Inflammatory macrophage (primary cell): ENCODE measurements at regions not wholly inside any gene's neighbourhood (a gene's known extent, or its start where the extent isn't known, plus 50 kb on each side); places are given as distances from the start of the nearest gene placed in this dataset.

Experiments
- DNase-seq, 2 donors: peaks; one replicate each; pipeline ENCODE4 v3.0.0-alpha.2; 2020 to 2022

GRCh38 chr11:129291546-129291945 is 84.1 kb upstream of the BARX2 start:
- no peak for DNase-seq

GRCh38 chr11:129290966-129291365 is 84.7 kb upstream of the BARX2 start:
- no peak for DNase-seq

GRCh38 chr11:129289350-129290040 is 86.2 kb upstream of the BARX2 start:
- DNase-seq = no peak

DNA sequence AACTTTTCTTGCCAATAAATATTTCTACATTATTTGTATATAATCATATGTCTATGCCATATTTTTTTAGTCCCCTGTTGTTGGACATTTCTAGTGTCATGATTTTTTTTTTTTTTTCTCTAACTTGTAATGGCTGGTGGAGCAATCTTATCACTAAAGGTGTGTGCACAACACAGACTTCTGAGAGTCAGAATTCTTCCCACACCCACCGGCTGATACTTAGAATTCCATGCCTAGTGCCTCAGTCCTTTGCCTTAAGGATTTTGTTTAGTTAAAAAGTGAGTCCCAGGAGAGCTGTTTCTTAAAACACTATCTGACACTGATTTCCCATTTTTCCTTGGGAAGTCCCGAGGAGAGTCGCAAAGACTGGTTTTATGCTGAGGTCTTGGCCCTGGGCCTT is 87.7 kb upstream of the BARX2 start:
- DNase-seq = no peak

GRCh38 chr11:129286813-129287212 is 88.8 kb upstream of the BARX2 start:
- DNase-seq = peak; percentile 12 to 33

- DNase-seq = no peak
Measured at GRCh38 chr11:129285402-129285786, 90.3 kb upstream of the BARX2 start.

DNA sequence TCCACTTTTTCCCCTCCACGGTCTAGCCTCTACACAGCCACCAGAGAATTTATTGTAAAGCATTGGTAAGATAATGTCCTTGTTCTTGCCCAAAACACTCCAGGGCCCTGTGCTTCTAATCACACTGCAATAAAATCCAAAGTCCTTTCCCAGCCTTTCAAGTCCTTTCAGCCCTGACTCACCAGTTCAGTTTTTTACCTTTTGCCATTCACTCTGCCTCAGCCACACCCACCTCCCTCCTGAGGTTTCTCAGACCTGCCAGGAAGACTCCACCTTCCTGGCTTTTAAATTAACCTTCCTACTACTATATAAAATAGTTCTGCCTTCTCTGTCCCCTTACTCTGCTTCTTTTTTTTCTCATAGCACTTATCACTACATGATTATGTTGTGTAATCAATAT is 91.0 kb upstream of the ARHGAP32 start:
- no peak for DNase-seq

- DNase-seq = no peak
Measured at GRCh38 chr11:129282634-129283033, 90.5 kb upstream of the ARHGAP32 start.

DNA sequence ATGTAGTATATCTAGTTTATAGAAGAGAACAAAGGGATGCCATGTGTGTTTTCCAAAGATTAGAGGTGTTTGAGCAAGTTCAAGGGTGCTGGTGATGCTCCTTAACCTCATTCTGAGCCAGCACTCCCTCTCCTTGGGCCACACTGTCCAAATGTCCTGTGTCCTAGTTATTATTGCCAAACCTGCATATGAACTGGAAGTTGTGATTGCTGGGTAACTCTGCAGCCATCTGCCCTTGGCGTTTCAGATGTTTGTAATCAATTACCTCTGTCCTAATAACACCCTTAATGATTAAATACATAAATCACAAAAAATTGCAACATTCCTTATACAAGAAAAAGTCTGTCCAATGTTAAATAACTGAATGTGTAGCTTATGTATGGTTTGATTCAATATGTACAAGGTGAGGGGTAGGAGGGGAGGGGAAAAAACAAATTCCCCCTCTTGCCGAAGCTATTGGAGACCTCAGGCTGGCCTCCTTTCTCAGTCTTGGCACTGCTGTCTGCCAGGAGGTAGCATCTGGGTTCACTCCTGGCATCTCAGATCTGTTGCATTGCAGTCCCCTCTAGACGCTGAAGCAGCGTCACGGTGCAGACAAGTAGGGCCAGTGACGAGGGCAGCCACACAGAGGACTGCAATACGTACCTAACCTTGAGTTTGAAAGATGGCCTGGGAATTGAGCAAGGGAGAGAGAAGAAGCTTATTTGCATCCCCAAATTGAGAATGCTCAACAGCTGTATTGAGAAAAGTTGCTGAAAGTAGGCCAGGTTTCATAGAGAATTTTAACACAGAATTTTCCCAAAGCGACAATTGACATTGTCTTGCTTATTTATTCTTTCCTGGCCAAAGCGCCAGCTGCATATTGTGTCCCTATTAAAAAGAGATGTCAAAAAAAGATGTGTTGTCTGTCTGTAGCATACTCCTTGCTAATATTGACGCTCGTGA is 89.6 kb upstream of the ARHGAP32 start:
- DNase-seq = no peak

DNA sequence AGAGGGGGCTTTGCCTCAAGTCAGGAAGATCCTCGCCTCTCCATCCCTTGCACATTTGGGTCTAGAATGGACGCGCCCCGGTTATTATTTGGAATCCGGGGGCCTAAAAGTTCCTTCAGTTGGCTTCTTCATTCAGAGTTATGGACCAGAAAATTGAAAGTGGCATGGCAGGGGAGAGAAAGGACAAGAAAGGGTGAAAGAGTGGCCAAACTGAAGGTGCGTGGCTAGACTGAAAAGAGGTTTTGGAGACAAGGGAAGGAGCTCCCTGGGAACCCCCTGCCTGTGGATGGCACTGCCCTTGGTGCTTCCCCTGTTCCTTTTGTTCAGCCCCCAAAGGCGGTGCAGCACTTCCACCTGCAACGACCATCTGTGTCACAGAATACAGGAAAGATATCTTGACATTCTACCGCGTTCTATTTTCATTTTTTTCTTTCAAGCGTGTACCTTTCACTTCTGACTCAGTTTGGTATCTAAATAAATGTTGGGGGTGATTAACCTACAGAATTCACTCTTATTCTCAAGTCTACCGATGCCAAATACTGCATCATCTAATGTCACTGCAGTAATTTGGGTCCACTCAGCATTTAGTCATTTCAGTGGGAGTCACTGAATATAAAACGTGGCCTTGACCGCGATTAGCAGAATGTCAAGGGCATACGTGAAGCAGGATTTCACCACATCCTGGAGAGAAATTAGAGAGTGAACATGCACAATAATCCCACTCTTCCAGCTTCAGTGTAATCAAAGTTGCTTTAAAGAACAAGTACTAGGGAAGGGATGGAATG is 88.1 kb upstream of the ARHGAP32 start:
- DNase-seq = no peak

- DNase-seq = peak; percentile 47 to 70
Measured at GRCh38 chr11:129279326-129280026, 87.4 kb upstream of the ARHGAP32 start.

DNA sequence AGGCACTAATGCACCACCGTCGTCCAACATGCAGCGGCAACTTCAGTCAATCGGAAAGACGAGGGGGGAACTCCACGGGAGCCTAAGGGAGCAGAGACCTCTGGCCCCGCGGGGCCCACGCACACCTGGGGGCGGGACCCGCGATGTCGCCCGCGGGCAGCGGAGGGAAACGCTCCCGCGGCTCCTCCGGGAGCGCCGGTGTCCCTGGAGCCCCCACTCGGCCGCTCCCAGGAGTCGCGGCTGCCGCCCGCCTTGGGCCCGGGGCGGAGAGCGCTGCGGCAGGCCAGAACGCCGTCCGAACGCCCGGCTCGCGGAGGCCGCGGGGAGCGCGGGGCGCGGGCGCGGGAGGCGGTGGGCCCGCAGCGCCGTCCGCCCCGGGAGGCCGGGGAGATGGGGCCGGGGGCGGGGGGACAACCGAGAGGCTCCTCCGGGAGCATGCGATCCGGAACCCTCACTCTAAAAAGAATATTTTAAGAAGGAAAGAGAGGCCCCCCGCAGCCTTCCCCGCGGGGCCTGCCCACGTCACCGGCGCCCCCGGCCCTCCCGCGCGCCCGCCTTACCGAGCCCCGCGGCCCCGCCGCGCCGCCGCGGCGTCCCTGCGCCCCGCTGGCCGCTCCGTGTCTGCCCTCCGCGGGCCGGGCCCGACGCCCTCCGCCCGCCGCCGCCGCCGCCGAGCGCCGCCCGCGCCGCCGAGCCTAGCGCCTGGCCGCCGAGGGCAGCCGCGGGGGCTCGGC is 86.6 kb upstream of the ARHGAP32 start:
- peak in 1 of 2 donors; percentile 13 for DNase-seq

- no peak for DNase-seq
Measured at GRCh38 chr11:129277198-129277843, 85.2 kb upstream of the ARHGAP32 start.

GRCh38 chr11:129275828-129276227 is 83.7 kb upstream of the ARHGAP32 start:
- no peak for DNase-seq

- no peak for DNase-seq
Measured at GRCh38 chr11:129273944-129274711, 82.0 kb upstream of the ARHGAP32 start.

DNA sequence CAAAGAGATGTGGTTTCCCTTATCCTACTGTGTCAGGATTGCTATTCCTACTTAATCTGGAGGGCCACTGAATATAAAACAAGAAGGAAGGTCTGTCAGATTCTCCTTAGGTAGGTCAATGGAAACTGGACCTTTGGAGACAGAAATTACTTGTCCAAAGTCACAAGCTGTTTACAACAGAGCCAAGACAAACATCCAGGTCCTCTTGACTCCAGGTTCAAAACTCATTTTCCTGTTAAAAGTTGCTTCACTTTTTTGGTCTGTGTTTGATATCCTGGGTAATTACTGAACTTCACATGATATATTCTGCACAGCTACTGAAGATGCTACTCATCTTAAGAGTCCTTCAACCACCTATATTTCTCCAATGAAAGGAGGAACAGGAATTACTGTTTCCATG is 81.2 kb upstream of the ARHGAP32 start:
- no peak for DNase-seq

GRCh38 chr11:129271030-129271429 is 78.9 kb upstream of the ARHGAP32 start:
- DNase-seq = no peak

GRCh38 chr11:129270446-129270845 is 78.3 kb upstream of the ARHGAP32 start:
- no peak for DNase-seq

GRCh38 chr11:129268371-129268770 is 76.2 kb upstream of the ARHGAP32 start:
- DNase-seq = no peak

GRCh38 chr11:129267716-129268115 is 75.6 kb upstream of the ARHGAP32 start:
- peak; percentile 54 to 60 for DNase-seq
